ENCODE measurements at regions not wholly inside any gene's neighbourhood (a gene's known extent, or its start where the extent isn't known, plus 50 kb on each side); places are given as distances from the start of the nearest gene placed in this dataset.

DNA sequence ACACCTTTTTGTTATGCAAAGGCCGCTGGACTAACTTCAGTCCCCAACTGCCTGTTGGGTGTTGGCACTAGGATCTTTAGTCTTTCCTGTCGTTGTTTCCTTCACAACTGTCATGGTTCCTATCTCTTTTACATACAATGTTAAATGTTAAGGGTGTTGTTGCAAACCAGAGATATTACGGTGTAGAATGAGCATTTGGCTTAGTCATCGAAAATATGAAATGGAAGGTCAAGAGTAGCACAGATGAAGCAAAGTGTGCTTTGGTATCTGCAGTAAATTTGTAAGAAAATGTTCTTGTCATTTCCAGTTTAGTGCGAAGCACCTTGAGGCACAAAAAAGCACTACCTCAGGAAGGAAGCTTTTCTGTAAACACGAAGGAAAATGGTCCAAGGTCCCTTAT, 751.3 kb upstream of the LRFN5 start:
- Histone ChIP-seq H3K36me3 (ENCODE audit: control insufficient read depth, insufficient read depth, low read length) (no peaks in the 10 kb centered on the region), H3K9me3 (ENCODE audit: control insufficient read depth, insufficient read depth, low read depth, low read length) (no peaks in the 10 kb centered on the region), H3K27me3 (ENCODE audit: control insufficient read depth, insufficient read depth, low read length) (no peaks in the 10 kb centered on the region), H3K4me3 (ENCODE audit: low read depth, low read length) (no peak overlapping the region), H3K27ac (ENCODE audit: low read depth, low read length) (no peak overlapping the region), H3K4me1 (ENCODE audit: control insufficient read depth, insufficient read depth, low read length) (peaks cover 11% of the 10 kb centered on the region; the same call in 1 of the 2 replicates), H3K9ac (ENCODE audit: low read length) (no peak overlapping the region)

DNA sequence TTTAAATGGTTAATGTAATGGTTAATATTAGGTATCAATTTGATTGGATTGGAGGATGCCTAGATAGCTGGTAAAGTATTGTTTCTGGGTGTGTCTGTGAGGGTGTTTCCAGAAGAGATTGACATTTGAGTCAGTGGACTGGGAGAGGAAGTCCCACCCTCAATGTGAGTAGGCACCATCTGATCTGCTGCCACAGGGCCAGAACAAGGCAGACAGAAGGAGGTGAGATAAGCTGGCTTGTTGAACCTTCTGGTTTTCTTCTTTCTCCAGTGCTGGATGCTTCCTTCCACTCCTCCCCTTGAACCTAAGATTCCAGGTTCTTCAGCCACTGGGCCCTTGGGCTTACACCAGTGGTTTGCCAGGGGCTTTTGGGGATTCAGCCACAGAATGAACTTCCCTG, 756.5 kb upstream of the LRFN5 start:
- Histone ChIP-seq H3K9ac (ENCODE audit: low read length) (no peak overlapping the region), H3K9me3 (ENCODE audit: control insufficient read depth, insufficient read depth, low read depth, low read length) (no peaks in the 10 kb centered on the region), H3K27me3 (ENCODE audit: control insufficient read depth, insufficient read depth, low read length) (no peaks in the 10 kb centered on the region), H3K36me3 (ENCODE audit: control insufficient read depth, insufficient read depth, low read length) (no peaks in the 10 kb centered on the region), H3K27ac (ENCODE audit: low read depth, low read length) (no peak overlapping the region), H3K4me1 (ENCODE audit: control insufficient read depth, insufficient read depth, low read length) (no peaks in the 10 kb centered on the region), H3K4me3 (ENCODE audit: low read depth, low read length) (no peak overlapping the region)

DNA sequence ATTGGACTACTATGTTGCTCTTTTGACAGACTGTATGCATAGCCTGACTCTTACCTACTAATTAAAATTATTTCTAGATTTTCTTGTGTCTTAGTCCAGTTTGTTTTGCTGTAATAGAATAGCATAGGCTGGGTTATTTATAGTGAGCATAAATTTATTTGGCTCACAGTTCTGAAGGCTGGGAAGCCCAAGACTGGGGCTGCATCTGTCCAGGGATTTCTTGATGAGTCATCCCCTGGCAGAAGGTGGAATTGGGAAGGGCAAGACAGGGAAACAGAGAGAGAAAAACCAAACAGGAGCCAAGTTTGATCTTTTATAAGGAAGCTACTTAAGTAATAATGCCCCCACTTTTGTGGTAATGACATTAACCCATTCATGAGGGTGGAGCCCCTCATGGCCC, 759.2 kb upstream of the LRFN5 start:
- H3K9me3 ChIP-seq (ENCODE audit: control insufficient read depth, insufficient read depth, low read depth, low read length), result no peaks in the 10 kb centered on the region
- no peak overlapping the region for H3K27ac ChIP-seq (ENCODE audit: low read depth, low read length)
- H3K27me3 ChIP-seq (ENCODE audit: control insufficient read depth, insufficient read depth, low read length), result no peaks in the 10 kb centered on the region
- no peak overlapping the region for H3K4me3 ChIP-seq (ENCODE audit: low read depth, low read length)
- no peaks in the 10 kb centered on the region for H3K36me3 ChIP-seq (ENCODE audit: control insufficient read depth, insufficient read depth, low read length)
- no peak overlapping the region for H3K9ac ChIP-seq (ENCODE audit: low read length)
- H3K4me1 ChIP-seq (ENCODE audit: control insufficient read depth, insufficient read depth, low read length), result no peaks in the 10 kb centered on the region; the same call in 1 of the 2 replicates

DNA sequence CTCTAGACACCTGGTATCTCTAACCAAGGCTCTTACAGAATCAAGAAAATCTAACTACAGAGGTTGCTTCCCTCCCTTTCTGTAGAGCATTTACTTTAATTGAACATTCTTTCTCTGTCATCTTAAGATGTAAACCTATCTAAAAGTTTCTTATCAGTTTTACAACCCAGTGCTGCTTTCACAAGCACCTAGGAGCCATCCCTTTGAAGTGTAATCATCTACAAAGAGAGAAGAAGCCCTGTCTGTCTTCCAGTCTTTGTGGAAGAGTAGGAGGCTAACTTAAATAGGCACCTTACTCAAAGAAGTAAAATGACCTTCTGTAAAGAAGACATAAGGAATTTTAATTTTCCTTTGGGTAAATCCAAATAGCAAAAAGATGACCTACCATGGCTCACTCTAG, 763.9 kb upstream of the LRFN5 start:
- Histone ChIP-seq H3K27me3 (ENCODE audit: control insufficient read depth, insufficient read depth, low read length) (no peaks in the 10 kb centered on the region), H3K4me1 (ENCODE audit: control insufficient read depth, insufficient read depth, low read length) (no peaks in the 10 kb centered on the region; the same call in 1 of the 2 replicates), H3K4me3 (ENCODE audit: low read depth, low read length) (no peak overlapping the region), H3K36me3 (ENCODE audit: control insufficient read depth, insufficient read depth, low read length) (no peaks in the 10 kb centered on the region), H3K9ac (ENCODE audit: low read length) (no peak overlapping the region), H3K27ac (ENCODE audit: low read depth, low read length) (peak overlapping the region; percentile 42; the same call in 1 of the 2 replicates), H3K9me3 (ENCODE audit: control insufficient read depth, insufficient read depth, low read depth, low read length) (no peaks in the 10 kb centered on the region)

DNA sequence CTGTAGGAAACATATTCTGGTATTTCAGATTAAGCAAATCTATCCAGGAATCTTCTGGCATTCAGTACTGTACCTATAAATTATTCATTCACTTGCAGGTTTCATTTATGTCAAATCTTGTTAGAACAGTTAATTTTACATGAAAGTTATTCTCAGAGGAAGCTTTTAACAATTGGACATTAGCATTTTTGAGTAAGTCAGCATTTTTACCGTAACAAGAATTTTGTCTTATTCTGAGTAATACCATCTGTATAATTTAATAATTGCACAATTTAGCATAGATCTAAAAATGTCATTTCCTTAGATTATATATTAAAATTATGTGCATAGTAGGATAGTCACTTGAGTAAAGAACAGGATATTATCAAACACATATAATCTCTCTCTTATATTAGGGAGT, 764.8 kb upstream of the LRFN5 start:
- Histone ChIP-seq H3K4me3 (ENCODE audit: low read depth, low read length) (no peak overlapping the region), H3K9ac (ENCODE audit: low read length) (no peak overlapping the region), H3K4me1 (ENCODE audit: control insufficient read depth, insufficient read depth, low read length) (no peaks in the 10 kb centered on the region; the same call in 1 of the 2 replicates), H3K27me3 (ENCODE audit: control insufficient read depth, insufficient read depth, low read length) (no peaks in the 10 kb centered on the region), H3K27ac (ENCODE audit: low read depth, low read length) (peak overlapping the region; percentile 42; the same call in 1 of the 2 replicates), H3K36me3 (ENCODE audit: control insufficient read depth, insufficient read depth, low read length) (no peaks in the 10 kb centered on the region), H3K9me3 (ENCODE audit: control insufficient read depth, insufficient read depth, low read depth, low read length) (no peaks in the 10 kb centered on the region)

DNA sequence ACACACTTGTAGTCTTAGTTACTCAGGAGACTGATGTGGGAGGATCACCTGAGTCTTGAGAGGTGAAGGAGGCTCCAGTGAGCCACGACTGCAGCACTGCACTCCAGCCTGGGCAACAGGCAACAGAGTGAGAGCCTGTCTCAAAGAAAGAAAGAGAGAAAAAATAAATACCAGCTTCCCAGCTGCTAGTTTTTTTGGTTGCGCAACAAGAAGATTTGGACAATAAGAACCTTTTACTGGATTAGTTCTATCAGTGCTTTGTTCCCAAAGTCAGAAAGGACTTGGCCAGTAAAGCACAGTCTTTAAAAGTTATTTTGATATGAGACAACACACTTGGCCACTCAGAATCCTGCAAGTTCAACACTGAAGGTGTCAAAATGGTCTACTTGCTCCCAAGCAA, 768.1 kb upstream of the LRFN5 start:
- H3K9ac ChIP-seq (ENCODE audit: low read length), result no peak overlapping the region

DNA sequence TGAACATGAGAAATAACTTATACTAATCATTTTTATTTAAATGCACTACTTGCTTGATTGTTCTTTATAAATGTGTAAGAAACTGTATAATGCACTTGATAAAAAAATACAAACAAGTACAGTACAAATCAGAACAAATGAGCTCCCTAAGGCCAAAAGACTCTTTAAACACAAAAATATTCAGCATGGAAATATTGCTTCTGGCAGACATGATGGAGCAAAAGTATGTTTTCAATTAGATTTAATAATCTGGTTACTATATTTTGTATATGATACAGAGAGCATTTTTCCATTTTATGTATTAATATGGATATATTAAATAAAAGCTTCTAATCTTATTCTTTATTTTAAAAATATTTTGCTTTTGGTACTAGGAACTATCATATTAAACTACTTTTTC, 800.2 kb upstream of the LRFN5 start:
- no peak overlapping the region for H3K9ac ChIP-seq (ENCODE audit: low read length)
- H3K27me3 ChIP-seq (ENCODE audit: control insufficient read depth, insufficient read depth, low read length), result no peaks in the 10 kb centered on the region
- H3K27ac ChIP-seq (ENCODE audit: low read depth, low read length), result no peak overlapping the region
- H3K9me3 ChIP-seq (ENCODE audit: control insufficient read depth, insufficient read depth, low read depth, low read length), result no peaks in the 10 kb centered on the region
- no peaks in the 10 kb centered on the region for H3K4me1 ChIP-seq (ENCODE audit: control insufficient read depth, insufficient read depth, low read length)
- no peak overlapping the region for H3K4me3 ChIP-seq (ENCODE audit: low read depth, low read length)
- H3K36me3 ChIP-seq (ENCODE audit: control insufficient read depth, insufficient read depth, low read length), result no peaks in the 10 kb centered on the region

More for the DNA sequence above, 768.1 kb upstream of the LRFN5 start:
- Histone ChIP-seq H3K27ac (ENCODE audit: low read depth, low read length) (no peak overlapping the region), H3K9me3 (ENCODE audit: control insufficient read depth, insufficient read depth, low read depth, low read length) (no peaks in the 10 kb centered on the region), H3K4me1 (ENCODE audit: control insufficient read depth, insufficient read depth, low read length) (no peaks in the 10 kb centered on the region; the same call in 1 of the 2 replicates), H3K36me3 (ENCODE audit: control insufficient read depth, insufficient read depth, low read length) (no peaks in the 10 kb centered on the region), H3K4me3 (ENCODE audit: low read depth, low read length) (no peak overlapping the region), H3K27me3 (ENCODE audit: control insufficient read depth, insufficient read depth, low read length) (no peaks in the 10 kb centered on the region)

DNA sequence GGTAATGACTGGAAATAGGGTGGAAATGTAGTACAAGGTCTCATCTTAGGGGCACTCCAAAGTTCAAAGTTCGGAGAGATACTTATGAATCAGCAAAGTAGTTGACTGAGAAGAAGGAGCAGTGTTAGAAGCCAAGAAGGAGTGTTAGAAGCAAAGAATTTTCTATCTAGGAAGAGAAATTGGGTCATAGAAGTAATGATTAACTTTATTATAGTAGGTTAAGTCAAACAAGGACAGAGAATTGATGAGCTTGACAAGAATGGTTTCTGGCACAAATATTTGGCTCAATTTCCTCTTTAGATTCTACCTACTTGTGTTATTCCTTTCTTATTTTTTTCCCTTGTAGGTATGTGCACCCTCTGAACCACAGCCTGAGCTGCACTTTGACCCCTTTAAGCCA, 810.5 kb upstream of the LRFN5 start:
- Histone ChIP-seq H3K9me3 (ENCODE audit: control insufficient read depth, insufficient read depth, low read depth, low read length) (no peaks in the 10 kb centered on the region), H3K27ac (ENCODE audit: low read depth, low read length) (no peak overlapping the region), H3K4me3 (ENCODE audit: low read depth, low read length) (no peak overlapping the region), H3K4me1 (ENCODE audit: control insufficient read depth, insufficient read depth, low read length) (0 out of 2 replicates have a peak, but pooled peaks cover 6% of the 10 kb centered on the region), H3K27me3 (ENCODE audit: control insufficient read depth, insufficient read depth, low read length) (no peaks in the 10 kb centered on the region), H3K36me3 (ENCODE audit: control insufficient read depth, insufficient read depth, low read length) (no peaks in the 10 kb centered on the region), H3K9ac (ENCODE audit: low read length) (no peak overlapping the region)

DNA sequence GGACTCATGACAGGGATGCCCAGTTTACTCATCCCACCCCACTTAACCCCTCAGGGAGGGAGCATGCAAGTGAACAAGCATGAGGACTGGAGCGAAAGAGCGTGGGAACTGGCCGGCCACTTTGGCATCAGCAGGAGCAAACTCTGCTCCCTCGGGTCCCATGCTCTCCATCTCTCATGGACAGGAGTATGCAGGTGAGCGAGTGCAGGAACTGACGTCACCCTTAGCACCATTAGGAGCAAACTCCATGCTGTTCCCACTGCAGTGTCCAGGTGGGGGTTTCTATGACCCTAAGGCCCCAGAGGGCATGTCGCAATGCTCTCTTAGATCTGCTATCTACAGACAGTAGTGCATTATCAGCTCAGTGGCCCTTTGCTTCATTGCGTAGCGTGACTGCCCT, 821.8 kb upstream of the LRFN5 start:
- Histone ChIP-seq H3K9ac (ENCODE audit: low read length) (no peak overlapping the region), H3K27ac (ENCODE audit: low read depth, low read length) (no peak overlapping the region), H3K9me3 (ENCODE audit: control insufficient read depth, insufficient read depth, low read depth, low read length) (peaks cover 7% of the 10 kb centered on the region; the same call in 1 of the 2 replicates), H3K4me1 (ENCODE audit: control insufficient read depth, insufficient read depth, low read length) (no peaks in the 10 kb centered on the region), H3K4me3 (ENCODE audit: low read depth, low read length) (no peak overlapping the region), H3K27me3 (ENCODE audit: control insufficient read depth, insufficient read depth, low read length) (no peaks in the 10 kb centered on the region), H3K36me3 (ENCODE audit: control insufficient read depth, insufficient read depth, low read length) (no peaks in the 10 kb centered on the region)

DNA sequence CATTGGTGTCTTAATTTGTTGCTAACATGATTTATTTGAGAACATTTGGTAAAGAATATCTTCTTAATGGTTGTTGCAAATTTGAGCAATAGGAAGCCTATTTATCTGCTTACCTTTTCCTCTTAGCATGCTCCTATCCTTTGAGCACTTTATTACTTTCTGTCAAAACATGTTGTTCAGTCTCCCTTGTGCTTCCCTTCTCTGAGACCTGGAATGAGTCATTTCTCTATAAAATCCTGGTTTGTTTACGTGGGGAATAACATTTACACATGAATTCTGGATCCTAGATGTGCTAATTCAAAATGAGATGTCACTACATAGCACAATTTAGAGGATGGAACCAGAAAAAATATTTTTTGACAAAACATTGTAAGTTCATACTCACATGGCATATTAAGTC, 844.0 kb upstream of the LRFN5 start:
- no peaks in the 10 kb centered on the region for H3K9me3 ChIP-seq (ENCODE audit: control insufficient read depth, insufficient read depth, low read depth, low read length)

DNA sequence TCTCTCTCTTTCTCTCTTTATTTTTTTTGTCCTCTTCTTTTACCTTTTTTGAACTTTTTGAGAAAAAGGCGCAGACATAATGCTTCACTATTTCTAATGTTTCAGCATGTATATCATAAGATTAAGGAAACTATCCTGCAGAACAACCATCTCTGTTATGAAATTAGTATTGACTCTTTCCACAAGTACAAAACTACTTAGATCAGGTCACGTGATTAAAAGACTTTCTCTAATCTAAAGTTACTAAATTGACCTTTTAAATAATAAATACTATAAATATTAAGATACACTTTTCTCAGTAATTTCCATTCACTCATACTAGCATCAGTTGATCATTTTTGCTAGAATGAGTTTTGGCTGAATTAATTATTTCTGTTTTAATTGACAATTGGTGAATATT, 844.5 kb upstream of the LRFN5 start:
- H3K4me3 ChIP-seq (ENCODE audit: low read depth, low read length), result no peak overlapping the region
- H3K36me3 ChIP-seq (ENCODE audit: control insufficient read depth, insufficient read depth, low read length), result no peaks in the 10 kb centered on the region
- H3K4me1 ChIP-seq (ENCODE audit: control insufficient read depth, insufficient read depth, low read length), result peaks cover 33% of the 10 kb centered on the region
- H3K9me3 ChIP-seq (ENCODE audit: control insufficient read depth, insufficient read depth, low read depth, low read length), result no peaks in the 10 kb centered on the region
- no peaks in the 10 kb centered on the region for H3K27me3 ChIP-seq (ENCODE audit: control insufficient read depth, insufficient read depth, low read length)
- H3K9ac ChIP-seq (ENCODE audit: low read length), result no peak overlapping the region
- no peak overlapping the region for H3K27ac ChIP-seq (ENCODE audit: low read depth, low read length)

More for the DNA sequence above, 844.0 kb upstream of the LRFN5 start:
- no peaks in the 10 kb centered on the region for H3K27me3 ChIP-seq (ENCODE audit: control insufficient read depth, insufficient read depth, low read length)
- H3K27ac ChIP-seq (ENCODE audit: low read depth, low read length), result no peak overlapping the region
- H3K36me3 ChIP-seq (ENCODE audit: control insufficient read depth, insufficient read depth, low read length), result no peaks in the 10 kb centered on the region
- no peak overlapping the region for H3K4me3 ChIP-seq (ENCODE audit: low read depth, low read length)
- H3K4me1 ChIP-seq (ENCODE audit: control insufficient read depth, insufficient read depth, low read length), result peaks cover 29% of the 10 kb centered on the region
- no peak overlapping the region for H3K9ac ChIP-seq (ENCODE audit: low read length)

DNA sequence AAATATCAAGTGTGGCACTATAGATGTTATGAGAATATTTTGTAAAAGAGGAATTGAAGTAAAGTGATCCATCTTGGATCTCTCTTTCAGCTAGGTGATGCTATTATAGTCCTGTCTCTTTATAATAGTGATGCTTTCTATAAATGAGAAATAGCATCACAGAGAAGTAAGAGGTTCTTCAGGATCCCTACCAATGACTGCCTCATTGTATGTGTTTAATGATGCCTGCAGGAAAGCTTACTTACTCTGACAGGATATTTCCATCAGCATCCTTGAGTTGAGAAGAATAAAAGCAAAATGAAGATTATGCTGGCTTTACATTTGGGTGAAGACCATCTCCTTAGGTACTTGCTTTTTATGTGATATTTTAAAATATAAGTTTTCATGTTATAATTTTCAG, 846.0 kb upstream of the LRFN5 start:
- Histone ChIP-seq H3K4me3 (ENCODE audit: low read depth, low read length) (no peak overlapping the region), H3K36me3 (ENCODE audit: control insufficient read depth, insufficient read depth, low read length) (no peaks in the 10 kb centered on the region), H3K27me3 (ENCODE audit: control insufficient read depth, insufficient read depth, low read length) (no peaks in the 10 kb centered on the region), H3K9ac (ENCODE audit: low read length) (no peak overlapping the region), H3K4me1 (ENCODE audit: control insufficient read depth, insufficient read depth, low read length) (peaks cover 33% of the 10 kb centered on the region), H3K9me3 (ENCODE audit: control insufficient read depth, insufficient read depth, low read depth, low read length) (no peaks in the 10 kb centered on the region), H3K27ac (ENCODE audit: low read depth, low read length) (peak overlapping the region; percentile 82; the same call in 1 of the 2 replicates)

Measured in HUES6 (cell line).